Colonic mucosa (tissue), 4 donors: ENCODE measurements at regions not wholly inside any gene's neighbourhood (a gene's known extent, or its start where the extent isn't known, plus 50 kb on each side); places are given as distances from the start of the nearest gene placed in this dataset.

ENCODE experiments used
- DNase-seq: peaks from one replicate; pipeline ENCODE4 v3.0.0-alpha.2; 2020
- H3K27ac ChIP-seq: fragments of 200-600 bp; one replicate; pipeline ENCODE4 v1.8.0; 2021
- H3K27me3 ChIP-seq: fragments of 200-600 bp; one replicate; pipeline ENCODE4 v1.8.0; 2021
- H3K36me3 ChIP-seq: fragments of 200-600 bp; one replicate; pipeline ENCODE4 v1.8.0; 2021
- H3K4me1 ChIP-seq: fragments of 200-600 bp; one replicate; pipeline ENCODE4 v1.8.0; 2021; ENCODE audit warnings: mild to moderate bottlenecking
- H3K4me3 ChIP-seq: fragments of 200-600 bp; one replicate; pipeline ENCODE4 v1.8.0; 2021
- H3K9ac ChIP-seq, 2 donors: one replicate each; pipeline ENCODE4 v1.7.0; 2013; ENCODE audit warnings: control low read depth in 2 of 2, low read depth in 2 of 2, low read length in 2 of 2
- H3K9me3 ChIP-seq: fragments of 200-600 bp; one replicate; pipeline ENCODE4 v1.8.0; 2021
- CTCF ChIP-seq: fragments of 200-600 bp; IDR thresholded peaks from one replicate; pipeline ENCODE4 v1.8.0; 2022; ENCODE audit warnings: antibody characterized with exemption, mild to moderate bottlenecking
- intact Hi-C: fragments of 100-400 bp; cut with DNase I; formaldehyde crosslinking; loops from one replicate; pipeline ENCODE4 v1.14.1; 2022
- donor health status: healthy.
- donor health status: DM: no; HTN: no; CAD: no.
- donor health status: DM: no; HTN: no; CAD: no.

GRCh38 chr16:59748531-59748930, 1014.4 kb upstream of the GOT2 start:
- Histone ChIP-seq H3K27ac (no peak overlapping the region), H3K9ac (no peak overlapping the region), H3K27me3 (no peaks in the 10 kb centered on the region), H3K9me3 (no peaks in the 10 kb centered on the region), H3K36me3 (no peaks in the 10 kb centered on the region), H3K4me3 (no peak overlapping the region), H3K4me1 (no peaks in the 10 kb centered on the region)
- intact Hi-C loops: no loop called here
- DNase-seq: no peak
- no peak for TF ChIP-seq CTCF

- Histone ChIP-seq H3K9ac (no peak overlapping the region), H3K4me1 (no peaks in the 10 kb centered on the region), H3K9me3 (no peaks in the 10 kb centered on the region), H3K36me3 (no peaks in the 10 kb centered on the region), H3K27ac (no peak overlapping the region), H3K27me3 (no peaks in the 10 kb centered on the region), H3K4me3 (no peak overlapping the region)
- intact Hi-C loops: no loop called here
- no peak for DNase-seq
- TF ChIP-seq CTCF: no peak
These were observed 1009.4 kb upstream of the GOT2 start for GRCh38 chr16:59743504-59743903.

GRCh38 chr16:59740858-59741257, 1006.7 kb upstream of the GOT2 start:
- DNase-seq: no peak
- H3K9ac ChIP-seq: no peak overlapping the region
- TF ChIP-seq CTCF: no peak
- H3K27me3 ChIP-seq: no peaks in the 10 kb centered on the region
- intact Hi-C loops: no loop called here
- no peaks in the 10 kb centered on the region for H3K4me1 ChIP-seq
- no peak overlapping the region for H3K4me3 ChIP-seq
- H3K36me3 ChIP-seq: no peaks in the 10 kb centered on the region
- no peak overlapping the region for H3K27ac ChIP-seq
- H3K9me3 ChIP-seq: no peaks in the 10 kb centered on the region

- intact Hi-C loops: no loop called here
- no peaks in the 10 kb centered on the region for H3K4me1 ChIP-seq
- H3K27ac ChIP-seq: no peak overlapping the region
- H3K27me3 ChIP-seq: no peaks in the 10 kb centered on the region
- no peaks in the 10 kb centered on the region for H3K9me3 ChIP-seq
- no peaks in the 10 kb centered on the region for H3K36me3 ChIP-seq
- no peak overlapping the region for H3K4me3 ChIP-seq
- no peak for DNase-seq
- no peak overlapping the region for H3K9ac ChIP-seq
- TF ChIP-seq CTCF: no peak
These were observed 1003.2 kb upstream of the GOT2 start for GRCh38 chr16:59737274-59737673.

- intact Hi-C loops: no loop called here
- H3K27ac ChIP-seq: no peak overlapping the region
These were observed 999.2 kb upstream of the GOT2 start for GRCh38 chr16:59733321-59733720.

More at GRCh38 chr16:59733321-59733720, 999.2 kb upstream of the GOT2 start:
- H3K9ac ChIP-seq: no peak overlapping the region
- no peaks in the 10 kb centered on the region for H3K27me3 ChIP-seq
- H3K36me3 ChIP-seq: no peaks in the 10 kb centered on the region
- DNase-seq: no peak
- H3K4me1 ChIP-seq: no peaks in the 10 kb centered on the region
- H3K9me3 ChIP-seq: no peaks in the 10 kb centered on the region
- no peak for TF ChIP-seq CTCF
- H3K4me3 ChIP-seq: no peak overlapping the region
